UCSD-AML1 (cell line): ENCODE measurements at regions not wholly inside any gene's neighbourhood (a gene's known extent, or its start where the extent isn't known, plus 50 kb on each side); places are given as distances from the start of the nearest gene placed in this dataset.

ENCODE experiments used
- DNase-seq: peaks from one replicate; lab custom pipeline; 2025; ENCODE audit not compliant: unreplicated experiment; lab: John Stamatoyannopoulos, UW

GRCh38 chr22:47594836-47595521 lies 832.5 kb downstream of the TBC1D22A start:
- DNase-seq, result no peak

- no peak for DNase-seq
Observed at GRCh38 chr22:47593911-47594311, 831.5 kb downstream of the TBC1D22A start.

- DNase-seq, result no peak
Observed at GRCh38 chr22:47593291-47593690, 830.8 kb downstream of the TBC1D22A start.

- DNase-seq, result no peak
Observed at GRCh38 chr22:47592791-47593190, 830.3 kb downstream of the TBC1D22A start.

GRCh38 chr22:47591709-47592108 lies 829.3 kb downstream of the TBC1D22A start:
- no peak for DNase-seq

GRCh38 chr22:47591016-47591415 lies 828.6 kb downstream of the TBC1D22A start:
- no peak for DNase-seq

GRCh38 chr22:47589271-47590250 lies 827.1 kb downstream of the TBC1D22A start:
- DNase-seq, result no peak

GRCh38 chr22:47588578-47588960 lies 826.1 kb downstream of the TBC1D22A start:
- DNase-seq, result no peak

GRCh38 chr22:47587861-47588577 lies 825.6 kb downstream of the TBC1D22A start:
- no peak for DNase-seq

GRCh38 chr22:47587361-47587760 lies 824.9 kb downstream of the TBC1D22A start:
- DNase-seq, result no peak

- no peak for DNase-seq
Observed at GRCh38 chr22:47586946-47587345, 824.5 kb downstream of the TBC1D22A start.

- DNase-seq, result no peak
Observed at GRCh38 chr22:47586038-47586437, 823.6 kb downstream of the TBC1D22A start.

- DNase-seq, result no peak
Observed at GRCh38 chr22:47583959-47584562, 821.6 kb downstream of the TBC1D22A start.

GRCh38 chr22:47582067-47582466 lies 819.6 kb downstream of the TBC1D22A start:
- no peak for DNase-seq

GRCh38 chr22:47580121-47580520 lies 817.7 kb downstream of the TBC1D22A start:
- DNase-seq, result no peak

- no peak for DNase-seq
Observed at GRCh38 chr22:47576908-47577307, 814.5 kb downstream of the TBC1D22A start.

GRCh38 chr22:47575291-47575690 lies 812.8 kb downstream of the TBC1D22A start:
- no peak for DNase-seq

- DNase-seq, result no peak
Observed at GRCh38 chr22:47574556-47574955, 812.1 kb downstream of the TBC1D22A start.

- no peak for DNase-seq
Observed at GRCh38 chr22:47573141-47573540, 810.7 kb downstream of the TBC1D22A start.

- DNase-seq, result no peak
Observed at GRCh38 chr22:47572443-47572842, 810.0 kb downstream of the TBC1D22A start.

GRCh38 chr22:47571616-47572015 lies 809.2 kb downstream of the TBC1D22A start:
- no peak for DNase-seq
